B cell (primary cell): ENCODE measurements at regions not wholly inside any gene's neighbourhood (a gene's known extent, or its start where the extent isn't known, plus 50 kb on each side); places are given as distances from the start of the nearest gene placed in this dataset.

Experiments used
- ATAC-seq: fragments of 200-7000 bp; cut with Tn5 transposase; one replicate; pipeline ENCODE4 v1.10.0; 2021; ENCODE audit warnings: low read depth, mild to moderate bottlenecking, moderate number of reproducible peaks, moderate library complexity
- CTCF ChIA-PET: fragments of 350-600 bp; sonication (Branson Sonifier 250); formaldehyde crosslinking; loops from one replicate; lab custom pipeline; 2021; ENCODE audit warnings: antibody characterized with exemption, inconsistent platforms; lab: Charles Lee
- POLR2A ChIA-PET: fragments of 350-600 bp; sonication (Branson Sonifier 250); formaldehyde crosslinking; loops from one replicate; lab custom pipeline; 2021; ENCODE audit warnings: antibody characterized with exemption; lab: Charles Lee
- DNase-seq: peaks from one replicate; pipeline ENCODE4 v3.0.0; 2013
- H2AFZ ChIP-seq: 2 replicates; pipeline ENCODE4 v1.6.1; 2012; ENCODE audit warnings: mild to moderate bottlenecking, low read depth, low read length; ENCODE audit not compliant: insufficient read depth, poor library complexity, severe bottlenecking
- H3K27ac ChIP-seq, 2 donors: 1 replicate in 1 of 2; 2 replicates in 1 of 2; pipeline ENCODE4 v1.5.1; 2012 to 2013; ENCODE audit warnings: low read length in 2 of 2, mild to moderate bottlenecking in 2 of 2, moderate library complexity in 1 of 2
- H3K27me3 ChIP-seq, 4 experiments: fragments of 200-600 bp in 1 of 4; sonication (generic) in 1 of 4; replicated peaks in 1 of 4; 1 replicate in 2 of 4; 2 replicates in 2 of 4; pipeline versions ENCODE4 v1.6.1 to v1.7.0; 2013 to 2016; ENCODE audit warnings: low read length in 3 of 4, mild to moderate bottlenecking in 2 of 4, mixed read lengths in 1 of 4, moderate library complexity in 1 of 4; ENCODE audit not compliant: insufficient read depth in 4 of 4, control insufficient read depth in 3 of 4; ENCODE audit errors: control extremely low read depth in 1 of 4
- H3K36me3 ChIP-seq, 2 experiments: replicated peaks in 1 of 2; 1 replicate in 1 of 2; 2 replicates in 1 of 2; pipeline versions ENCODE4 v1.6.1 to v1.7.1; 2013; ENCODE audit warnings: low read length in 1 of 2; ENCODE audit not compliant: insufficient read depth in 2 of 2, control insufficient read depth in 1 of 2; ENCODE audit errors: control extremely low read depth in 1 of 2, extremely low read depth in 1 of 2
- H3K4me1 ChIP-seq, 2 donors: fragments of 200-600 bp in 1 of 2; sonication (generic) in 1 of 2; 1 replicate in 1 of 2; 2 replicates in 1 of 2; pipeline versions ENCODE4 v1.5.1 to v1.6.1; 2013 to 2017; ENCODE audit warnings: low read length in 2 of 2; ENCODE audit not compliant: control insufficient read depth in 2 of 2, insufficient read depth in 2 of 2
- H3K4me2 ChIP-seq: replicated peaks from 2 replicates; pipeline ENCODE3; 2012; ENCODE audit warnings: mild to moderate bottlenecking, low read depth, low read length; ENCODE audit not compliant: poor library complexity, severe bottlenecking
- H3K4me3 ChIP-seq, 5 experiments: fragments of 200-600 bp in 1 of 5; sonication (generic) in 1 of 5; 1 replicate in 3 of 5; 2 replicates in 2 of 5; pipeline versions ENCODE4 v1.5.1 to v1.7.0; 2011 to 2016; ENCODE audit warnings: low read length in 4 of 5, mild to moderate bottlenecking in 4 of 5, low read depth in 2 of 5, control low read depth in 1 of 5, moderate library complexity in 1 of 5; ENCODE audit not compliant: insufficient read depth in 1 of 5; ENCODE audit errors: control extremely low read depth in 1 of 5, extremely low read depth in 1 of 5
- H3K79me2 ChIP-seq: fragments of 200-600 bp; sonication (generic); one replicate; pipeline ENCODE4 v1.6.0; 2016; ENCODE audit warnings: low read length; ENCODE audit not compliant: control insufficient read depth, insufficient read depth
- H3K9ac ChIP-seq: fragments of 200-600 bp; sonication (generic); 2 replicates; pipeline ENCODE4 v1.6.1; 2017; ENCODE audit warnings: mild to moderate bottlenecking, low read length, moderate library complexity
- H3K9me3 ChIP-seq, 3 donors: one replicate each; pipeline versions ENCODE4 v1.6.1 to v1.7.1; 2013; ENCODE audit warnings: low read length in 2 of 3; ENCODE audit not compliant: control insufficient read depth in 2 of 3, insufficient read depth in 1 of 3; ENCODE audit errors: control extremely low read depth in 1 of 3
- H4K20me1 ChIP-seq: 2 replicates; pipeline ENCODE4 v1.6.0; 2012; ENCODE audit warnings: mild to moderate bottlenecking, low read length; ENCODE audit not compliant: insufficient read depth, control insufficient read depth, poor library complexity, severe bottlenecking
- H3K27ac Mint-ChIP-seq: one replicate; pipeline ENCODE4 v1.8.0; 2021; ENCODE audit warnings: mixed read lengths
- H3K27me3 Mint-ChIP-seq: one replicate; pipeline ENCODE4 v1.8.0; 2021; ENCODE audit warnings: mixed read lengths
- H3K4me1 Mint-ChIP-seq: one replicate; pipeline ENCODE4 v1.8.0; 2021; ENCODE audit warnings: mixed read lengths
- H3K4me3 Mint-ChIP-seq: one replicate; pipeline ENCODE4 v1.8.0; 2021; ENCODE audit warnings: mixed read lengths
- H3K9me3 Mint-ChIP-seq: one replicate; pipeline ENCODE4 v1.8.0; 2022; ENCODE audit warnings: mixed read lengths; ENCODE audit not compliant: insufficient read depth
- CTCF ChIP-seq: fragments of 200-600 bp; IDR thresholded peaks from one replicate; pipeline ENCODE4 v1.8.0; 2022; ENCODE audit warnings: antibody characterized with exemption, mild to moderate bottlenecking
- EZH2 ChIP-seq: IDR thresholded peaks from 2 replicates; pipeline ENCODE4 v1.6.1; 2012; ENCODE audit warnings: borderline replicate concordance, low read depth, mild to moderate bottlenecking, moderate library complexity, low read length; ENCODE audit not compliant: insufficient read depth, poor library complexity, severe bottlenecking
- WGBS: methylation state at CpG from one replicate; pipeline ENCODE4 v1.1.5; 2013; ENCODE audit warnings: missing lambda C conversion rate; ENCODE audit not compliant: insufficient coverage; 5-methylcytosine and 5-hydroxymethylcytosine counted together
- intact Hi-C: fragments of 100-400 bp; cut with micrococcal nuclease; formaldehyde crosslinking; loops from one replicate; pipeline ENCODE4 v1.10.0; 2022

DNA sequence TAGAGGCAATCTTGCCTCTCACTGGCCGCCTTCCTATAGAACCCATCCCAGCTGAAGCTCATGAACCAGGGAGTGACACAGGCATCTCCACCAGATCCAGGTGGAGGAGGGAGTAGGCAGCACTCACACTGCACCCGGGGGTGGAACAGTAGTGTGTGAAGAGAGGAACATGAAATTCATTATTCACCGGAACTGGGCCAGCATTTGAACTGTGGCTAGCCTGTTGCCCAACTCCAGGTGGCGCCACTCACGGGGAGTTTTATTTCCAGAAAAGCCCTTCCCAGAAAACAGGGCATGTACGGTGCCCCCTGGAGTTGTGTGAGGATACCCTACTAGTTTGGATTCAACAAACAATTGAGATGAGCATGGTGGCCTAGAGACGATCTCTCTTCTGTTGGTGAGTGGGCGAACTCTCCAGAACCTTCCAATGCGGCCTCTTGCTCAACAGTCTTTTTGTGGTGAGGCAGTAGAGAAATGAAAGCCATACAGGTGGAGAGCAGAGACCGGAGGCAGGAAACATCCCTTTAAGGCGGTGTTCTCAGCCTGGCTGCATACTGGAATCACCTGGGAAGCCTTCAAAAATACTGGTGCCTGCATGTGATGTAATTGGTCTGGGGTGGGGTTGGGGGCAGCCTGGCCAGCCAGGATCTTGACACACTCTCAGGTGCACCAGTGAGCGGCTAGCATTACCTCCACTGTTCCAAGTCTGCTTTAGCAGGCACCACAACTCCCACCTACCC is 73.5 kb upstream of the NEDD4L start:
- POLR2A ChIA-PET: no interaction called here

More for the DNA sequence above, 73.5 kb upstream of the NEDD4L start:
- no peaks in the 10 kb centered on the region for H3K27me3 ChIP-seq
- intact Hi-C loops: no loop called here
- no peaks in the 10 kb centered on the region for H3K79me2 ChIP-seq
- no peak overlapping the region for H3K9ac ChIP-seq
- ATAC-seq (no peak), DNase-seq (no peak)
- H3K9me3 Mint-ChIP-seq: no peaks in the 10 kb centered on the region
- no peak overlapping the region for H3K27ac Mint-ChIP-seq
- peaks cover 3% of the 10 kb centered on the region for H3K27me3 Mint-ChIP-seq
- H3K9me3 ChIP-seq: no peaks in the 10 kb centered on the region
- H3K4me3 Mint-ChIP-seq: no peak overlapping the region
- H3K4me1 Mint-ChIP-seq: peaks cover 3% of the 10 kb centered on the region
- H3K4me1 ChIP-seq: no peaks in the 10 kb centered on the region
- H3K27ac ChIP-seq: no peak overlapping the region
- no peak overlapping the region for H2AFZ ChIP-seq
- no peaks in the 10 kb centered on the region for H4K20me1 ChIP-seq
- no peak overlapping the region for H3K4me2 ChIP-seq
- WGBS: 82% methylated on average over 8 of the region's 12 CpGs
- peak; percentile 20 for TF ChIP-seq CTCF
- no peak for TF ChIP-seq EZH2
- CTCF ChIA-PET: interaction anchor here (1.1 to 1.3 kb wide), 2 partner anchors 151 kb away, joined by 3 to 4 read pairs; no protein-coding TSS in a partner anchor
- no peak overlapping the region for H3K4me3 ChIP-seq
- no peaks in the 10 kb centered on the region for H3K36me3 ChIP-seq
